GM12878 (cell line): ENCODE measurements at regions not wholly inside any gene's neighbourhood (a gene's known extent, or its start where the extent isn't known, plus 50 kb on each side); places are given as distances from the start of the nearest gene placed in this dataset.

Source experiments
- ATAC-seq: fragments of 200-7000 bp; cut with Tn5 transposase; 3 replicates; pipeline ENCODE4 v1.9.1; 2020; ENCODE audit warnings: mild to moderate bottlenecking, moderate library complexity
- BruUV-seq: library from RNA; stranded (reverse); fragments of 400-500 nt; replicated peaks from 2 replicates; lab custom pipeline; 2021; lab: Mats Ljungman, UMichigan
- CTCF ChIA-PET: fragments of 300-600 bp; sonication (Branson Sonifier 250); formaldehyde crosslinking; extraction: SDS; loops from one replicate; lab custom pipeline; 2021; ENCODE audit warnings: inconsistent platforms; lab: Yijun Ruan, JAX
- POLR2A ChIA-PET: fragments of 350-600 bp; formaldehyde crosslinking; extraction: SDS; loops from one replicate; lab custom pipeline; 2021; ENCODE audit warnings: inconsistent platforms; lab: Charles Lee
- RAD21 ChIA-PET: fragments of 300-600 bp; sonication (Branson Sonifier 250); formaldehyde crosslinking; loops from one replicate; lab custom pipeline; 2023; ENCODE audit warnings: antibody characterized with exemption; ENCODE audit not compliant: unreplicated experiment; lab: Charles Lee
- SMC1A ChIA-PET: fragments of 300-600 bp; sonication (Branson Sonifier 250); formaldehyde crosslinking; loops from one replicate; lab custom pipeline; 2023; ENCODE audit not compliant: unreplicated experiment, uncharacterized antibody; lab: Charles Lee
- DNase-seq: peaks from one replicate; pipeline ENCODE4 v3.0.0-alpha.2; 2011; ENCODE audit warnings: low read depth, low spot score
- FAIRE-seq: peaks from 3 replicates; lab custom pipeline; 2011; peaks lifted over from hg19 to GRCh38; lab: Jason Lieb, UNC
- H2AFZ ChIP-seq: 2 replicates; pipeline ENCODE4 v1.6.0; 2011; ENCODE audit warnings: low read depth, low read length, control low read depth; ENCODE audit not compliant: control insufficient read depth
- H3K27ac ChIP-seq: 2 replicates; pipeline ENCODE4 v1.5.1; 2011; ENCODE audit warnings: control low read depth; ENCODE audit not compliant: control insufficient read depth, insufficient read depth
- H3K27me3 ChIP-seq, 2 experiments: replicated peaks in 1 of 2; 2 replicates each; pipeline versions ENCODE4 v1.6.0 to v1.6.1; 2011; ENCODE audit warnings: low read length in 1 of 2; ENCODE audit not compliant: control insufficient read depth in 2 of 2, insufficient read depth in 2 of 2
- H3K36me3 ChIP-seq, 2 experiments: 2 replicates each; pipeline ENCODE4 v1.5.1; 2011; ENCODE audit warnings: low read length in 1 of 2; ENCODE audit not compliant: control insufficient read depth in 2 of 2, insufficient read depth in 2 of 2
- H3K4me1 ChIP-seq: 2 replicates; pipeline ENCODE4 v1.6.1; 2011; ENCODE audit warnings: mild to moderate bottlenecking, low read length, moderate library complexity, mixed read lengths; ENCODE audit not compliant: control insufficient read depth, insufficient read depth
- H3K4me2 ChIP-seq: 2 replicates; pipeline ENCODE4 v1.6.0; 2011; ENCODE audit warnings: control low read depth; ENCODE audit not compliant: control insufficient read depth, insufficient read depth
- H3K4me3 ChIP-seq: fragments of 200-600 bp; sonication (generic); 2 replicates; pipeline ENCODE4 v1.5.1; 2016
- H3K79me2 ChIP-seq: 2 replicates; pipeline ENCODE4 v1.6.0; 2011; ENCODE audit warnings: low read length; ENCODE audit not compliant: control insufficient read depth, insufficient read depth
- H3K9ac ChIP-seq: 2 replicates; pipeline ENCODE4 v1.8.0; 2011; ENCODE audit warnings: low read length, control low read depth, mixed read lengths; ENCODE audit not compliant: control insufficient read depth, insufficient read depth
- H3K9me3 ChIP-seq: replicated peaks from 3 replicates; pipeline ENCODE4 v1.5.1; 2011; ENCODE audit warnings: mild to moderate bottlenecking, low read length; ENCODE audit not compliant: control insufficient read depth, insufficient read depth
- H4K20me1 ChIP-seq: 2 replicates; pipeline ENCODE4 v1.6.0; 2011; ENCODE audit not compliant: control insufficient read depth, insufficient read depth
- BRCA1 ChIP-seq: IDR thresholded peaks from 2 replicates; pipeline ENCODE4 v1.6.1; 2011; ENCODE audit warnings: low read depth, low read length, improper control_type of control experiment
- CHD4 ChIP-seq: fragments of 200-600 bp; sonication (generic); IDR thresholded peaks from 2 replicates; pipeline ENCODE4 v1.6.1; 2016; ENCODE audit warnings: mild to moderate bottlenecking
- CREB1 ChIP-seq: IDR thresholded peaks from 2 replicates; pipeline ENCODE4 v1.6.1; 2012; ENCODE audit warnings: low read depth, mild to moderate bottlenecking, inconsistent platforms
- HDGF ChIP-seq: fragments of 450-650 bp; IDR thresholded peaks from 2 replicates; pipeline ENCODE4 v1.6.1; 2016; ENCODE audit warnings: antibody characterized with exemption
- MTA2 ChIP-seq: fragments of 450-650 bp; IDR thresholded peaks from 2 replicates; pipeline ENCODE4 v1.6.1; 2016; ENCODE audit warnings: low read depth, mild to moderate bottlenecking, moderate library complexity
- NFIC ChIP-seq: IDR thresholded peaks from 2 replicates; pipeline ENCODE4 v1.6.1; 2012; ENCODE audit warnings: low read depth, mild to moderate bottlenecking, inconsistent platforms, low read length, moderate library complexity
- NR2C1 ChIP-seq: fragments of 450-650 bp; IDR thresholded peaks from 2 replicates; pipeline ENCODE4 v1.6.1; 2017; ENCODE audit warnings: antibody characterized with exemption, mild to moderate bottlenecking, moderate library complexity
- RB1 ChIP-seq: fragments of 450-650 bp; formaldehyde crosslinking; IDR thresholded peaks from 2 replicates; pipeline ENCODE4 v1.6.1; 2017; ENCODE audit warnings: mild to moderate bottlenecking, borderline replicate concordance
- WGBS: methylation state at CpG from one replicate; pipeline ENCODE4 v1.1.6; 2016; ENCODE audit warnings: low lambda C conversion rate; ENCODE audit not compliant: insufficient replicate concordance, insufficient coverage; ENCODE audit errors: missing lambda C conversion rate; 5-methylcytosine and 5-hydroxymethylcytosine counted together
- in situ Hi-C: fragments of 300-500 bp; cut with MboI; formaldehyde crosslinking; loops from 9 replicates; pipeline ENCODE4 v1.14.3; 2018; ENCODE audit warnings: mixed read lengths
- intact Hi-C: fragments of 100-400 bp; cut with micrococcal nuclease; formaldehyde crosslinking; loops from one replicate; pipeline ENCODE4 v1.14.2; 2022; ENCODE audit not compliant: unreplicated experiment
- TF ChIP-seq, protein P1 (sequence below): IDR thresholded peaks from 2 replicates; pipeline ENCODE4 v1.6.1; 2011; ENCODE audit warnings: mild to moderate bottlenecking, low read depth, low read length, moderate library complexity; ENCODE audit not compliant: insufficient replicate concordance
- TF ChIP-seq, protein P2 (sequence below): IDR thresholded peaks from 2 replicates; pipeline ENCODE4 v1.6.1; 2012; ENCODE audit warnings: low read depth, low read length, improper control_type of control experiment
- TF ChIP-seq, protein P3 (sequence below): IDR thresholded peaks from 2 replicates; pipeline ENCODE4 v1.6.1; 2012; ENCODE audit warnings: low read depth, low read length, improper control_type of control experiment
- TF ChIP-seq, protein P4 (sequence below): IDR thresholded peaks from 2 replicates; pipeline ENCODE4 v1.6.1; 2012; ENCODE audit warnings: low read depth, low read length, improper control_type of control experiment
- TF ChIP-seq, protein P5 (sequence below): fragments of 450-650 bp; IDR thresholded peaks from 2 replicates; pipeline ENCODE4 v1.6.1; 2017; ENCODE audit warnings: antibody characterized with exemption, mild to moderate bottlenecking, moderate library complexity

DNA sequence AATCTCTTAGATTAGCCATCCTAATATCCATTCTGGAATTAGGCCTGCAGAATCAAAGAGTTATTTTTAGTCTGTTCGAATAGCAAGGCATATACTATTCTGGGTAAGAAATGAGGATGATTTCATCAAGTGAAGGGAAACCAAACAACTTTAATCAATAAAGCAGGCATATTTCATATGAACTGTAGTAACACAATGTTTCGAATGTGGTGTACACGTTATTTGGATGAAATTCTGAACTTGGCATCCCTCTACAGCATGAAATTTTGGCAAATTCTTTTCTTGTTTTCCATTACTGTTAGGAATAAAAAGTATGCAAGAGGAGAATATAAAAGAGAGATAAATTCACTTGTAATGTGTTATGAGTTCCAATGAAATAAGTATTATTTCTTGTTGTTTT lies 1233.3 kb upstream of the SEL1L start:
- no peaks in the 10 kb centered on the region for H3K27me3 ChIP-seq

More for the DNA sequence above, 1233.3 kb upstream of the SEL1L start:
- ChIA-PET POLR2A (no interaction called here), RAD21 (no interaction called here), SMC1A (no interaction called here), CTCF (no interaction called here)
- no peak overlapping the region for H3K27ac ChIP-seq
- BruUV-seq = no TSS peak
- in situ Hi-C loops (no loop called here), intact Hi-C loops (no loop called here)
- H4K20me1 ChIP-seq = no peaks in the 10 kb centered on the region
- H3K9me3 ChIP-seq = no peaks in the 10 kb centered on the region
- H3K4me2 ChIP-seq = no peak overlapping the region
- 0% methylated on average over 3 of the region's 3 CpGs for WGBS
- H3K9ac ChIP-seq = no peak overlapping the region
- FAIRE-seq (no peak), DNase-seq (no peak), ATAC-seq (no peak)
- H3K79me2 ChIP-seq = no peaks in the 10 kb centered on the region
- TF ChIP-seq MTA2 = no peak
- TF ChIP-seq RB1 = no peak
- TF ChIP-seq CREB1 = no peak
- no peak for TF ChIP-seq BRCA1
- TF ChIP-seq HDGF = no peak
- no peak for TF ChIP-seq CHD4
- TF ChIP-seq, protein P1, sequence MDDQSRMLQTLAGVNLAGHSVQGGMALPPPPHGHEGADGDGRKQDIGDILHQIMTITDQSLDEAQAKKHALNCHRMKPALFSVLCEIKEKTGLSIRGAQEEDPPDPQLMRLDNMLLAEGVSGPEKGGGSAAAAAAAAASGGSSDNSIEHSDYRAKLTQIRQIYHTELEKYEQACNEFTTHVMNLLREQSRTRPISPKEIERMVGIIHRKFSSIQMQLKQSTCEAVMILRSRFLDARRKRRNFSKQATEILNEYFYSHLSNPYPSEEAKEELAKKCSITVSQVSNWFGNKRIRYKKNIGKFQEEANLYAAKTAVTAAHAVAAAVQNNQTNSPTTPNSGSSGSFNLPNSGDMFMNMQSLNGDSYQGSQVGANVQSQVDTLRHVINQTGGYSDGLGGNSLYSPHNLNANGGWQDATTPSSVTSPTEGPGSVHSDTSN = no peak
- TF ChIP-seq NFIC = no peak
- TF ChIP-seq NR2C1 = no peak
- TF ChIP-seq, protein P2, sequence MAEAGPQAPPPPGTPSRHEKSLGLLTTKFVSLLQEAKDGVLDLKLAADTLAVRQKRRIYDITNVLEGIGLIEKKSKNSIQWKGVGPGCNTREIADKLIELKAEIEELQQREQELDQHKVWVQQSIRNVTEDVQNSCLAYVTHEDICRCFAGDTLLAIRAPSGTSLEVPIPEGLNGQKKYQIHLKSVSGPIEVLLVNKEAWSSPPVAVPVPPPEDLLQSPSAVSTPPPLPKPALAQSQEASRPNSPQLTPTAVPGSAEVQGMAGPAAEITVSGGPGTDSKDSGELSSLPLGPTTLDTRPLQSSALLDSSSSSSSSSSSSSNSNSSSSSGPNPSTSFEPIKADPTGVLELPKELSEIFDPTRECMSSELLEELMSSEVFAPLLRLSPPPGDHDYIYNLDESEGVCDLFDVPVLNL = no peak
- TF ChIP-seq, protein P3, sequence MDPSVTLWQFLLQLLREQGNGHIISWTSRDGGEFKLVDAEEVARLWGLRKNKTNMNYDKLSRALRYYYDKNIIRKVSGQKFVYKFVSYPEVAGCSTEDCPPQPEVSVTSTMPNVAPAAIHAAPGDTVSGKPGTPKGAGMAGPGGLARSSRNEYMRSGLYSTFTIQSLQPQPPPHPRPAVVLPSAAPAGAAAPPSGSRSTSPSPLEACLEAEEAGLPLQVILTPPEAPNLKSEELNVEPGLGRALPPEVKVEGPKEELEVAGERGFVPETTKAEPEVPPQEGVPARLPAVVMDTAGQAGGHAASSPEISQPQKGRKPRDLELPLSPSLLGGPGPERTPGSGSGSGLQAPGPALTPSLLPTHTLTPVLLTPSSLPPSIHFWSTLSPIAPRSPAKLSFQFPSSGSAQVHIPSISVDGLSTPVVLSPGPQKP = no peak
- TF ChIP-seq, protein P4, sequence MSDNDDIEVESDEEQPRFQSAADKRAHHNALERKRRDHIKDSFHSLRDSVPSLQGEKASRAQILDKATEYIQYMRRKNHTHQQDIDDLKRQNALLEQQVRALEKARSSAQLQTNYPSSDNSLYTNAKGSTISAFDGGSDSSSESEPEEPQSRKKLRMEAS = no peak
- TF ChIP-seq, protein P5, sequence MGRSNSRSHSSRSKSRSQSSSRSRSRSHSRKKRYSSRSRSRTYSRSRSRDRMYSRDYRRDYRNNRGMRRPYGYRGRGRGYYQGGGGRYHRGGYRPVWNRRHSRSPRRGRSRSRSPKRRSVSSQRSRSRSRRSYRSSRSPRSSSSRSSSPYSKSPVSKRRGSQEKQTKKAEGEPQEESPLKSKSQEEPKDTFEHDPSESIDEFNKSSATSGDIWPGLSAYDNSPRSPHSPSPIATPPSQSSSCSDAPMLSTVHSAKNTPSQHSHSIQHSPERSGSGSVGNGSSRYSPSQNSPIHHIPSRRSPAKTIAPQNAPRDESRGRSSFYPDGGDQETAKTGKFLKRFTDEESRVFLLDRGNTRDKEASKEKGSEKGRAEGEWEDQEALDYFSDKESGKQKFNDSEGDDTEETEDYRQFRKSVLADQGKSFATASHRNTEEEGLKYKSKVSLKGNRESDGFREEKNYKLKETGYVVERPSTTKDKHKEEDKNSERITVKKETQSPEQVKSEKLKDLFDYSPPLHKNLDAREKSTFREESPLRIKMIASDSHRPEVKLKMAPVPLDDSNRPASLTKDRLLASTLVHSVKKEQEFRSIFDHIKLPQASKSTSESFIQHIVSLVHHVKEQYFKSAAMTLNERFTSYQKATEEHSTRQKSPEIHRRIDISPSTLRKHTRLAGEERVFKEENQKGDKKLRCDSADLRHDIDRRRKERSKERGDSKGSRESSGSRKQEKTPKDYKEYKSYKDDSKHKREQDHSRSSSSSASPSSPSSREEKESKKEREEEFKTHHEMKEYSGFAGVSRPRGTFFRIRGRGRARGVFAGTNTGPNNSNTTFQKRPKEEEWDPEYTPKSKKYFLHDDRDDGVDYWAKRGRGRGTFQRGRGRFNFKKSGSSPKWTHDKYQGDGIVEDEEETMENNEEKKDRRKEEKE = no peak
- H2AFZ ChIP-seq = no peak overlapping the region
- no peaks in the 10 kb centered on the region for H3K36me3 ChIP-seq
- H3K4me3 ChIP-seq = no peak overlapping the region
- no peaks in the 10 kb centered on the region for H3K4me1 ChIP-seq
